Activated gamma-delta T cell treated with anti-CD3 and anti-CD28 coated beads, Interleukin-2, amount 50 U/mL, for 16 hours (primary cell): ENCODE measurements at regions not wholly inside any gene's neighbourhood (a gene's known extent, or its start where the extent isn't known, plus 50 kb on each side); places are given as distances from the start of the nearest gene placed in this dataset.
A peak's percentile ranks its signal among the peaks of the same experiment; 100 is the strongest.

Source experiments
- DNase-seq: peaks from one replicate; pipeline ENCODE4 v3.0.0-alpha.2; 2020; ENCODE audit warnings: low read depth

DNA sequence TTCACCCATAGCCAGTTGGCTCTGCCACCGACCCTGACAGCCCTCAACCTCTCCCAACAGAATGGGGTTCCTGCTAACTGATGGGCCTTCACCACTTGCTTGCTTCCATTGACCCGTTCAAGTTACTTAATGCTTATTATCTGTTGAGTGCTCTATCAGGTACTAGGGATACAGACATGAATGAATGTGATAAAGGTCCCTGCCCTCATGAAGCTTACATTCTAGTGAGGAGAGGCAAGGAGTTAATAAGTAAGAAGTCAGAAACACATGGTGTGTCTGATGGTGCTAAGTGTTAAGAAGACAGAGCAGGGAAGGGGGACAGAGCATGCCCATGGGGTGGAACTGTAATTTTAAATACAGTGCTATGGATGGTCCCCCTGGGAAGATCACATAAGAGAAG is 107.5 kb upstream of the JUN start:
- no peak for DNase-seq

DNA sequence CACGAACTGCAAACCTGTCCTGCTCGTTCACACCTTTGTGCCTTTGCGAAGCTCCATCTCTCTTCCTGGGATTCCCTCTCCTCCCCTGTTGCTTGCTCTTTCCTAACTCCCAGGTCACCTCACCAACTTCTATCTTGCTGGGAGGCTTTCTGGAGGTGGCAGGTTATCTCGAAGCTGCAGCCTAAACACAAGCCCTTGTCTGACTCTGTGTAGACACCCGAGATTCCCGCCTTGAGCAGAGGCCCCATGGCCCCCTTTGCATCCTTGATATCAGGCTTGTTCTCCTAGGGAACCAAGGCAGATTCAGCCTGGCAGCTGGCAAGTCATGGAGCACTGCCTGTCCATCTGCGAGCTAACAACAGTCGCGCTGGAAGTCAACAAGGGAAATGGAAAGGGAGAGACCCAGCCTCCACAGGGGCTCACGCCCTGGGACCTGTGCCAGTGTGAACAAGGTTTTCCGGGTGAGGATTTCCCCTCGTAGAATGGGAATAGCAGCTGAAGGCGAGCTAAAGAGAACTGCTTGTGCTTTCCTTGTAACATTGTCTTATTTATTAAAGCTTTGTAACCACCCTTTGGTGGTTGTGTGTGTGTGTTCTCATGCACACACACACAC is 109.5 kb upstream of the JUN start:
- no peak for DNase-seq

DNA sequence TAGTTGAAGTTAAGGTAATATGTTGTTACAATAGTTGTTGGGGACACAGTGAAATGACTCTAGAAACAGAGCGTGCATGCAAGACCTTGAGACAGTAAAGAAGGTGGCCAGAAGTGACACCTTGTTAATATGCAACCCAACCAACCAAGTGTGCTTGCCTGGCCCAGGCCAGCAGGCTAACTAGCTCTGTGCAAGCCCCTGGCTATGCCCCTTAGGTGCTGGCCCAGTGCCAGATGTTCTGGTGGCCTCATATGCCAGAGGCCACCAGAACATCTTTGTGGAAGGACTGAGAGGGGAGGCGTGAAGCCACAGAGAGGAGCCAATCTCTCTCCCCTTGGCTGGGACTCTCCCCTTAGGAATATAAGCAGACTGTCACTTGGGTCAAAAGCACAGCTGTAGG is 111.2 kb upstream of the JUN start:
- DNase-seq, result no peak

DNA sequence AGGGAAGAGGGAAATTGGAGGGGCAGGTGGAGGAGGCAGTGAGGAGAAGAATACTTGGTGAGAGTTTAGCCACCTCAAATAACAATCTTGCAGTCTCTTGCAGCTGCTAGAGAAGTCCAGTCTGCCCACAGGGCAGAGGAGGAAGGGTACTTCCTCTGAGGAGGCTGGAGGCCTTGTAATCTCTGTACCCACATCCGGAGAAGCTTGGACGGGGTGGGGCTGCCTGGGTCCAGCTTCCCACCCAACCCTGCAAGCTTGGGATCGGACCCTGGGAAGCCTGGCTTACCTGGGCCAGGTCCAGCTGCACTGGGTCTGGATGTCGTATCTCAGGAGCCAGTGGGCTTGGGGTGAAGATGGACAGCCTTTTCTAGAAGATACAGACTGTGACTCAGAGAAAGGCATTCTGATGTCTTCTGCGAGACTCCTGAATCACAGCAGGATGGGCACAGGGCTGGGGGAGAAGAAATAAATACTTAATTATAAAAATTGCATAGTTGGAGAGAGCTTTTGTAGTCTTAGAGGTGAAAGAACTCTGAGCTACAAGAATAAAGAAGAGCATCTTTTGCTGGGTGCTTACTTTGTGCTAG is 111.8 kb upstream of the JUN start:
- no peak for DNase-seq

DNA sequence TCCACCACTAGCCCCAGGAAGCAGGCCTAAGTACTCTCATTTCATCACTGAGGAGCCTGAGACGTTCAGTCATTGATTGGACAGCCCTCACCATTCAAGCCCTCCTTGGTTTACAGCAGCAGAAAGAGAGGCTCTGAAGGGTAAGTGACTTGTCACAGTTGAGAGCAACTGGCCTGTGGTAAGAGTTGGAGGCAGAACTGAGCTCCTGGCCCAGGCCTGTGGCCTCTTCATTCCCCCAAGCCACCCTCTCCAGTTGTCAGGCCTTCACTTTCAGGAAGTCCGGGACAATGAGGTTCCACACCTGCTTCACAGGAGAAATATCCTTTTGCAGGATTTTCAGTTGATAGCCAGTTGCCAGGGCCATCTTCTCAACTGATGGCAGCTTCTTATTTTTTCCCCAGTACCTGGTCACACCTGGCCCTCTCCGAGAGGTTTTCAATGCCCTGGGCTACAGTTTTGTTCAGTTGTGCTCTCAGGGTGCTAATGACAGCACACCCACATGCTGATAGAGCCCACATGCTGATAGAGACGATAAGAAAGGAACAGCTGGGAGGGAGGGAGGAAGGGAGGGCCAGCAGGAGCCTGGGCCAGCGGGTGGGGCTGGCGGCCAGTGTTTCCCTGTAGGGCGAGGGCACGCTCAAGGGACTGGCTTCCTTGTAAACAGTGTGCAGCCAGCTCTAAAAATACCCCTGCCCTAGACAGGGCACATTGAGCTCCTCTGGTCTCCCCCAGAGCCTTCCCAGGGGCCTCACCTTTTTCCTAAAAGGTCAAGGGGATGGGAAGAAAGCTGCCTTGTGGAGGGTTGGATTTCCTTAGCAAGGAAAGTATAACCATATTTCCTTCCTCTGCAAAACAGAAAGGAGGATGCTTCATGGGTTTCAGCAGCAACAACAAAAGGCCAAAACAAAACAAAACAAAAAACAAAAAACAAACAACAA is 112.7 kb upstream of the JUN start:
- DNase-seq, result no peak

DNA sequence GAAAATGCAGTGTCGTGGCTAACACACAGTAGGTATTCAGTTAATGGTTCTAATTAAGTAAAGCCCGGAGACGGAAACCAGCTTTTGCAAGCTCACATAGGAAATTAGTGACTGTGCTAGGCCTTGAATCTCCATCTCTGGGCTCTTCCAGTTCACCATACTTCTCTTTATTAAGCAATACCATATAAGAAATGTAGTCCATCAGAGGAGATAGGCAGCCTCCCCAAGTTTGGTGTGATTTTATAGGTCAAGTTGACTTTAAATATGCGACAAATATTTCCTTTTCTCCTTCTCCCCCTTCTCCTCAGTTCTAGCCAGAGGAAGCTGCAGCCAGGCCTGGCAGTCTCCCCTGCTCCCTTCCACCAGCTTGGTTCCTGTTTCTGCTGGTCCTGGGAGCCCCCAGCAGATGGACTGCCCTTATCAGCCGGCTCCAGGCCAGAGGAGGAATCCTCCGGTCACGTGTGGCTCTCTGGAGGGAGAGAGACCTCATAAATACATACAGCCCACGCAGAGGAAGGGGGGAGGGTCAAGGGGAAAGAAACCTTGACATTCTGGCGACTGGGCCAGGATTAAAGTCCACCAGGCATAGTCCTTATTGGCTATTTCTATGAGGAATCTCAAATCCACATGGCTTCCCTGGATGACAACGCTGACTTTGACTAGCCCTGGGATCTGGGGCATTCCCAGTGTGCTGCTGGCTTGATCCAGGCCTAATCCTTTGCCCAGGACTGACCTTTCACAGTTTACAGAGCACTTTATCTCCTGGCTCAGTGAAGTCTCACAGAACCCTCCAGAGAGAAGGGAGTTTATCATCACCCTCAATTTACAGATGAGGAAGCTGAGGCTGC is 115.1 kb upstream of the JUN start:
- DNase-seq, result no peak

DNA sequence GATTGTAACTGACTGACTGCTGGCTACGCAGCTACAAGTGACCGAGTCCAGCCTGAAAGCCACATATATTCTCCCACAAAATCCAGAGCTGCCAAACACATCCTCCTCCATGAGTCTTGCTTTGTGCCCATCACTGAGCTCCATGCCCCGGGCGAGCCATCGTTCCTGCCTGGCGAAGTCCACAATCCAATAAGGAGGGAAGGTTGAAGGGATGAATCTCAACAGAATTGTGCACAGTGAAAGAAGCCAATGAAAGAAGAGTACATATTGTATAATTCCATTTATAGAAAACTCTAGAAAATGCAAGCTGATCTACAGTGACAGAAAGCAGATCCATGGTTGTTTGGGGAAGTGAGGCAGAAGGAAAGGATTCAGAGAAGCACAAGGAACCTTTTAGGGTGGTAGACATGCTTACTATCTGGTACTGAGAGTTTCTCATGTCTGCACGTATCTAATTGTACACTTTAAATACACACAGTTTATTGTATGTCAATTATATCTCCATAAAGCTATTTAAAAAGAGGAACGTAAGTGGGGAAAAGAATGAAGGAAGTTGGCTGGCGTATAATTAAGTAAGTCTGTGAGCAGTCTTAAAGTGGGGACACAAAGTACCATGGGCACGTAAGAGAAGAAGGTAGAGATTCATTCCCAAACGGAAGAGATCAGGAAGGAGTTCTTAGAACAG is 115.9 kb upstream of the JUN start:
- no peak for DNase-seq

DNA sequence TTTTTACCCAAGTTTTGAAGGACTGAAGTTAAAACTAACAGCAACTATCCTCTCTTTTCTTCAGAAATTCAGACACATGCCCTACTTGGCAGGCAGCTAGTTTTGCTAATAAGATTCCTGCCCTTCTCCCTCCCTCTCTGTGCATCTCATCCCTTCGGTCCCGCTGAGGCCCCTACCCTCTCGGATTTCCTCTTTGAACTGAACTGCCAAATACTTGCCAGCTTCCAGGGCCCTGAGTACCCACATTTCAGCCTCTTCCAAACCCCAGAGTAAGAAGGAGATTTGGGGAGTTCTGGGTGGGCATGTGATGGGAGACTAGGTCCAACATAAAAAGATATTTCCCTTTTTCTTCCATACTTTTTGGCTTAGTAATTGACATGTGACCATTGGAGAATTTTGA is 116.5 kb upstream of the JUN start:
- DNase-seq, result no peak

DNA sequence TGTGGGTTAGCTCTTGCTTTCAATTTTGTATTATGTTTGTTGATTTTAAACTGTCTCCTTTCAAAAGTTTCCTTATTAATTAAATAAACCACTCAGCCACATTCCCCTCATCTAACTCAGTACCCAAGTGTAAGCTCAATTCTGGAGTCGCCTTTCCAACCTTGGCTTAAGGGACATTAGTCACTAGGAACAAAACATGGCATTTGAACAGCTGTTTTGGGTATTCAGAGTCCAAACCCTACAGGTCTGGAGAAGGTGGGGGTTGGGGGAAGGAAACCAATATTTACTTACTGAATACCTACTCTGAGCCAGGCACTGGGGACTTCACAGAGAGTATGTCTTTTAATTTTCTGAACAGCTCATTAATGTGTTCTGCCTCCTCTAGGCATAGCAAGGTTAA is 117.2 kb upstream of the JUN start:
- no peak for DNase-seq

DNA sequence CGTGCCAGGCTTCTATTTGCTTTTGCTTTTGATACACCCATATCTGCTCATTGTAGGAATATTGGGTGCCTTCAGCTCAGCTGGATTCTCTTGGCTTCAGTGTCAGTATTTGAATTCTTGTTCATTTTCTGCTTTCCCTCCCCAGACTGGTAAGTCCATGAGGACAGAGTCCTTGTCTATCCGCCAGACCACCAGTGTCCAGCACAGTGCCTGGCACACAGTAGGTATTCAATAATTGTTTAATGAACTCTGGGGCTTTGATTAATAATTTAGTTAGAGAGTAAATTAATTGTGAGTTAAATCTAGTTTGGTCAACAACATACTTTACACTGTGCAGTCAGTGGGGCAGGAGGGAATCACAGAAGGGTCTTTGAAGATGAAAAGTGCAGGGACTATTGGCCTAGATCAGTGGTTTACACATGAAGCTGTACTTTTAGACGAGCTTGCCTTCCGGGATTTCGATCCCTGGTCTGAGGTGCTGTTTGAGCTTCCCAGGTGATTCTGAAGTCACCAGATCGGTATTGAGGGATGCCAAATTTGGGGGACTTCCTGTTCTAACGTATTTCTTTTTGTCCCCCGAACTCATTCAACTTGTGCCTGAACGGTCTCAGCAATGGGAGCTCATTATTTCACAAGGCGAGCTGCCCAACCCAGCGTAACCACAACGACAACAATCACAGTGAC is 119.1 kb upstream of the JUN start:
- DNase-seq, result no peak

DNA sequence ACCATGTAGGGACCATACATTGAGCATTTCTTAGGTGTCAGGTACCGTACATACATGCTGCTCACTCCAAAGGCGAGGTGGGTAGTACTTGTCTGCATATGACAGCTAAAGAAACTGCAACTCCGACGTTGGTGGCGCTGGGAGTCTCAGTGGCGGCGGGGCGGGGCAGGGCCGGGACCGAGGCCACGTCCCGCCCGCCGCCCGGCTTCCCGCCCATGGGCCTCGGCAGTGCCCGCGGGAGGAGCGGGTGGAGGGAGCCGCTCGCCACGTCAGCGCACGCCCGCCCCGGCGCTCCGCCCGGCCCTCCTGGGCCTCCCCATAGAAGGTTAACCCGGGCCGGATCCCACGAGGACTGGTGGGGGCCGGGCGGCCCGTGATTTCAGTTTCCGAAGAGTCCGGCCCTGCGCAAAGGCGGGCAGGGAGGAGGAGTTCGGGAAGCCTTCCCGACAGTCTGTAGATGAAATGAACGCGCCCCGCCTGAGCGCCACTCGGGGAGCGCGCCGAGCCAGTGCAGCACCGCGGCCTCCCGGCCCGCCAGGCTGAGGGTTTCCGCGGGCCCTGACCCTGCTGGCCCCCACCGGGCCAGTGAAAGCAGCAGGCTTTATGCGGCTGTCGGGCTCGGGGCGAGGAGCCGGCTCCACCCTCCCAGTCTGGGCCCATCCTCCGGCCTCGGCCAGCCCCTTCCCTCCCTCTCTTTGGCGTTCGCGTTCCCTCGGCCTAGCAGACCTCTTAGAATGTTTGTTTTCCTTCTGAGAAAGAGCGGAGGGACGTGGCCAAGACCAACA is 119.9 kb upstream of the JUN start:
- peak; percentile 57 for DNase-seq

DNA sequence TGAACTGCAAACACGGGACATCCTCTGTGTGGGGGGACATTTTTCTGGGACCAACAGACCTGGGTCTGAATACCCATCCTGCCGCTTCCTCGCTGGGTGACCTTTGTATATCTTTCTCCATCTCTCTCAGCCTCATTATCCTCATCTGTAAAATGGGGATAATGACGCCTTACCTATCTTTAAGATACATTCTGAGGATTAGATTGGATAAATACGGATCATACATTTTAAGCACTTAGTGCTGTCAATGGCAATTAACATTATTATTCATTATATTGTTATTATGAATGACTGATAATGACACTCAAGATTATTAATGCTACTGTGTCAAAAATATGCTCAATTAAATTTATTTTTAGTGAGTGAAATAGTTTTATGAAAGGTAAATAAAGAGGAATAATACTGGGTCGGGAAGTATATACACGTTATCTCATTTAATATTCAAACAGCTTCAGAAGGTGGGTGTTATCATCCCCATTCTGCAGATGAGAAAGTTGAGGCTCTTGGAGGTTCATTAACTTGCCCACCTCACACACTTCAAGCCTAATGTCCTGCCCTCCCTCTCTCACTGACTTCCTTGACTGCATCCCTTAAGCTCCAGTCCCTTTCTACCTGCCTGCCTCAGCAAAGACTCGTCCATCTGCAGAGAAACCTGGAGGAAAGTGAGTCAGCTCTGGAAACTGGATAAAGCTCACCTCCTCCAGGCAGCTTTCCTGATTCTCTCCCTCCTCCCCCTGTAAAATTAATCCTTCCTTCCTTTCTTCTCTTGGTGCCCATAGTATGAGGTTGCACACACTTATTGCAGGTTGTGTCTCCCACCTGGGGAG is 120.7 kb upstream of the JUN start:
- DNase-seq, result no peak

DNA sequence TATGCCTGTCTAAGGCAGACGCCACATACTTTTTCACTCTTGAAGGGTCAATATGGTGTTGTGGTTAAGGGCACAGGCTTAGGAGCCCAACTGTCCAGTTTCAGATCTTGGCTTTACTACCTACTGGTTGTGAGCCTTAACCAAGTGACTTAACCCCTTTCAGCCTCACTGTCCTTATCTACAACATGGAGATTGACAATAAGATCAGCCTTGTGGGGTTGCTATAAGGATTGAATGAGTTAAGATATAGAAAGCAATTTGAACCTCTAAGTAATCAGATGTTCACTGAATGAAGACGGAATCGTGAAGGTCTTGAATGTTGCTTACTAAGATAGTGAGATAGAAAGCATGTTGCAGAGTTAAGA is 121.3 kb upstream of the JUN start:
- no peak for DNase-seq

DNA sequence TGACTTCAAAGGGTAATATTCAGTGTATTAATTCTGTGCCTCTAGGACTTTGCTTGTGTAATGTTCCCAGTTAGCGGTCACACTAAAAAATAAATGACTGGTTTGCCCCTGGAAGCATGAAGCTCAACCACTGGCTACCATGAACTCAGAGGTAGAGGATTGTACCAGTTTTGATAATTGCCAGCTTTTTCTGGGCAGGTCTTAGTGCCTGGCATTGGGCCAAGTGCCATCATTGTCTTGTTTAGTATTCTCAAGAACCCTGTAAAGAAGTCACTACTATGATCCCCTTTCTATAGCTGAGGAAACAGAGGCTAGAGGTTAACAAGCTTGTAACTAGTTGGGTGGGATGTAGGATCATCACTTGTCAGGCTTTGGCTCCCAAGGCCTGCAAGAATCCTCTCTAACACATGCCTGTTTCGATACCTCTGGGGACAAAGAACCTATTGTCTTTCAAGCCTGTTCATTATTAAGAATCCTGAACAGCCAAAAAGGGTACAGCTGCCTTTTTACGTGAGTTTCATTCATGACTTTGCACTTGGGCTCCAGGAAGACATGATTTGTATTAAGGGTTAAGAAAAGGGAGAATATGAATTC is 121.9 kb upstream of the JUN start:
- DNase-seq, result no peak

DNA sequence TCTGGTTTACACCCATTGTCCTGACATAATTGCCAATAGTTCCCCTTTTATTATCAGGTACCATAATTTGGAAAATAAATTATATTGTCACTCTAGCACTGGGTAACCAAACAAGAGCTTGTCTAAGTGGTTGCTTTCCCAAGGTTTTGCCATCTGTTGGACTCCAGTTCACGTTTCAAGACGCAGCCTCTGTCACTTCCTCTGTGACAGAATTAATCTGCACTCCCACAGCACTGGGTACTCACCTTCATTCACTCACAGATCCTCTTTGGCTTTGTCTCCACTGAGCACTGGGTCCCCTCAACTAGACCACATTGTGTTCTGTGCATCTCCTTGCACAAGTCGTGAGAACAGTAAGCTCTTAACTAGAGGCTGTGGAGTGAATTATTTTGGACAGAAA is 123.6 kb upstream of the JUN start:
- DNase-seq, result no peak

DNA sequence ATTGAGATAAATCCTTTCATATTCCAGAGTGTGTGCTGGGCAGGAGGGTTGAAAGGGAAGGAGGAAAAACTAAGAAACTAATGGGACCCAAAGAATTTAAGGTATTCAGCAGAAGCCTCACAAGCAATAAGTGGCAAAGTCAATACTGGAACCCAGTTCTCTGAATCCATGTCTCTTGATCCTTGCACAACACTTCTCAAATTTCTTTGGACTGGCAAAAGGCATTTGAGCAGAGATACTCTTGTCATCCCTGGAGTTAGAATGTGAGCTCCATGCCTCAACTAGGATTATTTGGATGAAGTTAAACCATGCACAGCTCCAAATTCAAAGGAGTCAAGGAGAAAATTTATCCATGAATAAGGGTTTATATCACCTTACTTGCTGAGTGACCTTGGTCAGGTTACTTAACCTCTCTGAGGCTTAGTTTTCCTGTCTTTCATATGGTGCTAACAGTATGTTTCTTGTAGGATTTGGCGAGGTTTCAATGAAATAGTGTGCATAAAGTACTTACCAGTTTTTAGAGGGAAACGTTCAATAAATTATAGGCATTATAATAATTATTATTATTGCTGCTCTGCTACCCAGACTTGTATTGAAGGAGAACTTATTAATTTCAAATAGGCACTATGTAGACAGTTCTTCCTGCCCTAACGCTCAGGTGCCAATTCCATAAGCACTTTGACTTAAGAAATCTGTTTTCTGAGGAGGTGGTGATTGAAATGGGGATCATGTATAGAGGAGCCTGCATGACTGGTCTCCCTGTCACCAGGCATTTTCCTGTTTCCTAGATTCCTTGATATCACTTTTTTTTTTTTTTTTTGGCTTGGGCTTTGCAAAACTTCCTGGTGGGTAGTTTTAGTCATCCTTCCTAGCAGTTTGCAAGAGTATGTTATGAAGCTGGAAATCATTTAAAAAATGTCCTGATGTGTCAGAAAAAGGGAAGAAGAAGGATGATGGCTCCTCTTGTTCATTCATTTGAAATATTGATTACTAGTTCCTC is 125.0 kb upstream of the JUN start:
- DNase-seq, result no peak

DNA sequence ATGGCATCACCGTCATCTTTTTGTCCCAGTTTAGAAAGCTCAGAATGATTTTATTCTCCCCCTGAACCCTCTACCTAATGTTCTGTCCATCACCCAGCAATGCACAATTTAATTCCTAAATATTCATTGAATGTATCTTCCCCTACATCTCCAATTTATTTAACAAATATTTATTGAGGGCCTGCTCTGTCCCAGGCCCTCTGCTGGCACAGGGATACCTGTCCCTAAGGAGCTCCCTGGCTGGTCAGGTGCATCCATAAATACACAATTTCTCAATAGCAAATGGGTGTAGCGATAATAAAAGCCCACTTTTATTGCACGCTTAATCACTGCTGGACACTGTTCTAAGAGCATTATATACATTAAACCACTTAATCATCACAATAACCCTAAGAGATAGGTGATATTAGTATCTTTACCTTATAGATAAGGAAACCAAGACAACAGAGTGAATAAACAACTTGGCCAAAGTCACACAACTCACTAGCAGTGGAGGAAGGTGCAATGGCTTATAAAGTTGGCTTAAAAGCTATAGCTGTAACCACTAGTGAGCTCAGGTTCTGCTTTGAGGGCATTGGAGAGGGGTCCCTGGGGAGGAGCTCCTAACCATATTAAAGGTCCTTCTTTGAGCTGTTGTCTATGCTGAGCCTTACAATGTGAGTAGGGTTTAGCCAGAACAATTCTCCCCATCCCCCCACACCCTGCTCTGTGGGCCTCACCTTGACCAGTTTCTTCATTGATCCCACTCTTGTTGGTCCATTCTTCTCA is 126.3 kb upstream of the JUN start:
- DNase-seq, result no peak
